ENCODE measurements at regions not wholly inside any gene's neighbourhood (a gene's known extent, or its start where the extent isn't known, plus 50 kb on each side); places are given as distances from the start of the nearest gene placed in this dataset.

- Histone ChIP-seq H3K36me3 (no peaks in the 10 kb centered on the region), H3K27ac (no peak overlapping the region), H3K27me3 (no peaks in the 10 kb centered on the region), H3K4me3 (no peak overlapping the region), H3K4me1 (no peaks in the 10 kb centered on the region), H3K9me3 (no peaks in the 10 kb centered on the region)
- TF ChIP-seq POLR2A (IDR thresholded peaks at IDR 0.05) (no peak), CTCF (IDR thresholded peaks at IDR 0.05) (no peak), POLR2AphosphoS5 (IDR thresholded peaks at IDR 0.05) (no peak), EP300 (IDR thresholded peaks at IDR 0.05) (no peak)
- ATAC-seq: no peak
Observed at GRCh38 chr1:88186911-88187310, 497.2 kb upstream of the PKN2 start.

- no peak for TF ChIP-seq CTCF (IDR thresholded peaks at IDR 0.05)
- TF ChIP-seq EP300 (IDR thresholded peaks at IDR 0.05): no peak
- TF ChIP-seq POLR2A (IDR thresholded peaks at IDR 0.05): no peak
- TF ChIP-seq POLR2AphosphoS5 (IDR thresholded peaks at IDR 0.05): no peak
- Histone ChIP-seq H3K36me3 (no peaks in the 10 kb centered on the region), H3K4me3 (no peak overlapping the region), H3K27ac (no peak overlapping the region), H3K9me3 (no peaks in the 10 kb centered on the region), H3K27me3 (no peaks in the 10 kb centered on the region), H3K4me1 (no peaks in the 10 kb centered on the region)
- ATAC-seq: no peak
Observed at GRCh38 chr1:88188038-88188437, 496.0 kb upstream of the PKN2 start.

GRCh38 chr1:88189525-88189924, 494.5 kb upstream of the PKN2 start:
- ATAC-seq: no peak
- no peaks in the 10 kb centered on the region for H3K27me3 ChIP-seq
- no peaks in the 10 kb centered on the region for H3K4me1 ChIP-seq
- WGBS, 2 donors (ENCODE audit: low coverage in 1 of 2): 81 to 100% methylated on average over 2 of the region's 2 CpGs
- no peak overlapping the region for H3K27ac ChIP-seq
- H3K9me3 ChIP-seq: no peaks in the 10 kb centered on the region
- no peak overlapping the region for H3K4me3 ChIP-seq
- no peak for TF ChIP-seq POLR2A (IDR thresholded peaks at IDR 0.05)
- TF ChIP-seq CTCF (IDR thresholded peaks at IDR 0.05): no peak
- no peak for TF ChIP-seq POLR2AphosphoS5 (IDR thresholded peaks at IDR 0.05)
- TF ChIP-seq EP300 (IDR thresholded peaks at IDR 0.05): no peak
- H3K36me3 ChIP-seq: no peaks in the 10 kb centered on the region

- H3K4me3 ChIP-seq: no peak overlapping the region
- H3K27ac ChIP-seq: no peak overlapping the region
- H3K27me3 ChIP-seq: no peaks in the 10 kb centered on the region
- 83 to 89% methylated on average over 1 to 2 of the region's 2 CpGs for WGBS, 2 donors (ENCODE audit: low coverage in 1 of 2)
- H3K36me3 ChIP-seq: no peaks in the 10 kb centered on the region
- no peaks in the 10 kb centered on the region for H3K4me1 ChIP-seq
- ATAC-seq: no peak
- TF ChIP-seq POLR2A (IDR thresholded peaks at IDR 0.05) (no peak), CTCF (IDR thresholded peaks at IDR 0.05) (no peak), EP300 (IDR thresholded peaks at IDR 0.05) (no peak), POLR2AphosphoS5 (IDR thresholded peaks at IDR 0.05) (no peak)
- no peaks in the 10 kb centered on the region for H3K9me3 ChIP-seq
Observed at GRCh38 chr1:88191917-88192316, 492.2 kb upstream of the PKN2 start.

GRCh38 chr1:88194542-88194941, 489.5 kb upstream of the PKN2 start:
- 86 to 100% methylated on average over 1 of the region's 1 CpG for WGBS, 2 donors (ENCODE audit: low coverage in 1 of 2)
- H3K9me3 ChIP-seq: no peaks in the 10 kb centered on the region
- no peak overlapping the region for H3K27ac ChIP-seq
- no peaks in the 10 kb centered on the region for H3K36me3 ChIP-seq
- H3K27me3 ChIP-seq: no peaks in the 10 kb centered on the region
- H3K4me1 ChIP-seq: no peaks in the 10 kb centered on the region
- no peak for TF ChIP-seq POLR2AphosphoS5 (IDR thresholded peaks at IDR 0.05)
- TF ChIP-seq EP300 (IDR thresholded peaks at IDR 0.05): no peak
- no peak for TF ChIP-seq POLR2A (IDR thresholded peaks at IDR 0.05)
- TF ChIP-seq CTCF (IDR thresholded peaks at IDR 0.05): no peak
- H3K4me3 ChIP-seq: no peak overlapping the region
- ATAC-seq: no peak
